ENCODE measurements at regions not wholly inside any gene's neighbourhood (a gene's known extent, or its start where the extent isn't known, plus 50 kb on each side); places are given as distances from the start of the nearest gene placed in this dataset.

GRCh38 chr2:129056959-129057317, 738.3 kb upstream of the HS6ST1 start:
- DNase-seq (no peak), ATAC-seq (peak in 1 of 2 donors; percentile 10)
- no peaks in the 10 kb centered on the region for H3K4me1 Mint-ChIP-seq (ENCODE audit: low read depth)
- H3K4me3 Mint-ChIP-seq = no peak overlapping the region
- H3K36me3 Mint-ChIP-seq (ENCODE audit: insufficient read depth) = no peaks in the 10 kb centered on the region
- no peaks in the 10 kb centered on the region for H3K9me3 Mint-ChIP-seq
- H3K27me3 Mint-ChIP-seq (ENCODE audit: low read depth) = no peaks in the 10 kb centered on the region

GRCh38 chr2:129058981-129059380, 740.3 kb upstream of the HS6ST1 start:
- no peaks in the 10 kb centered on the region for H3K36me3 Mint-ChIP-seq (ENCODE audit: insufficient read depth)

GRCh38 chr2:129059476-129059875, 740.8 kb upstream of the HS6ST1 start:
- no peak for DNase-seq
- no peaks in the 10 kb centered on the region for H3K9me3 Mint-ChIP-seq
- no peaks in the 10 kb centered on the region for H3K4me1 Mint-ChIP-seq (ENCODE audit: low read depth)
- no peaks in the 10 kb centered on the region for H3K36me3 Mint-ChIP-seq (ENCODE audit: insufficient read depth)
- no peak overlapping the region for H3K4me3 Mint-ChIP-seq
- no peaks in the 10 kb centered on the region for H3K27me3 Mint-ChIP-seq (ENCODE audit: low read depth)
- no peak for ATAC-seq

More at GRCh38 chr2:129058981-129059380, 740.3 kb upstream of the HS6ST1 start:
- H3K27me3 Mint-ChIP-seq (ENCODE audit: low read depth) = no peaks in the 10 kb centered on the region
- no peak for ATAC-seq
- H3K4me1 Mint-ChIP-seq (ENCODE audit: low read depth) = no peaks in the 10 kb centered on the region
- DNase-seq = no peak
- no peak overlapping the region for H3K4me3 Mint-ChIP-seq
- no peaks in the 10 kb centered on the region for H3K9me3 Mint-ChIP-seq

GRCh38 chr2:129061069-129061768, 742.6 kb upstream of the HS6ST1 start:
- no peaks in the 10 kb centered on the region for H3K27me3 Mint-ChIP-seq (ENCODE audit: low read depth)
- no peaks in the 10 kb centered on the region for H3K9me3 Mint-ChIP-seq
- no peaks in the 10 kb centered on the region for H3K4me1 Mint-ChIP-seq (ENCODE audit: low read depth)
- no peak for DNase-seq
- H3K4me3 Mint-ChIP-seq = no peak overlapping the region
- ATAC-seq = no peak
- H3K36me3 Mint-ChIP-seq (ENCODE audit: insufficient read depth) = no peaks in the 10 kb centered on the region

- DNase-seq (no peak), ATAC-seq (no peak)
- H3K4me3 Mint-ChIP-seq = no peak overlapping the region
- H3K27me3 Mint-ChIP-seq (ENCODE audit: low read depth) = no peaks in the 10 kb centered on the region
- H3K36me3 Mint-ChIP-seq (ENCODE audit: insufficient read depth) = no peaks in the 10 kb centered on the region
- H3K9me3 Mint-ChIP-seq = no peaks in the 10 kb centered on the region
- no peaks in the 10 kb centered on the region for H3K4me1 Mint-ChIP-seq (ENCODE audit: low read depth)
Measured at GRCh38 chr2:129061769-129062121, 743.1 kb upstream of the HS6ST1 start.

DNA sequence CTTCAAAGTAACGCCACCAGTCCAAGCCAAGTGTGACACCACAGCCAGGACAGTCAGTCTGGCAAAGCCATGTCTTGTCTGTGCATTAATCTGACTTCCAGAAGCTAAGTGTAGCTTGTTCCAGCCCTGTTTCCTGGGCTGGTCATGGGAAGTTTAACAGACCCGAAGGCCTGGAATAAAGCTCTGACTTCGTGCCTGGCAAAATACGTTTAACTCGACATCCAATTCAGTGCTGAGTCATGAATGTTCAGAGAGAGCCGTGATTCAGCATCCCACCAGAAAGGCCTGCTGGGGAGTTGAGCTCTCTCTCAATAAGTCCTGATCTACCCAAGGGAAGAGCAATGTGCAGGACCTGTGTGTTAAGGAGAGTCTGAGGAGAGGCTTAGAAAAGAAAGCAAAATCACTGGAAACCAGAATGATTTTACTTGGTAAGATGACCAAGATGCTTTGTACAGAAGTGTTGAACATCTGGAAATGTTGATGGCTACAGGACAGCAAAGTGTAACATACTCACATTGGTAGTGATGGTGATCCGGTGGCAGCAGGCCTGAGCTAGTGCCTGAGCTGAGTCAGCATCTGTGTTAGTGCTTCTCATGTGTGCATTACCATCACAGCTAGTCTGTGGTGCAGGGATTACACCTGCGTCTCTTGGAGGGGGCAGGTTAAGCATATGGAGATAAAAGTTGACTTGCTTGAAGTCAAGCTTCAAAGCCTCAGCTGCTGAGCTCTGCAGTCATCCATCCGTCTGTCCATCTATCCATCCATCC, 743.7 kb upstream of the HS6ST1 start:
- Mint-ChIP-seq H3K4me1 (ENCODE audit: low read depth) (no peaks in the 10 kb centered on the region), H3K9me3 (no peaks in the 10 kb centered on the region), H3K27me3 (ENCODE audit: low read depth) (no peaks in the 10 kb centered on the region), H3K36me3 (ENCODE audit: insufficient read depth) (no peaks in the 10 kb centered on the region), H3K4me3 (no peak overlapping the region)
- ATAC-seq (no peak), DNase-seq (no peak)

GRCh38 chr2:129067070-129067469, 748.4 kb upstream of the HS6ST1 start:
- Mint-ChIP-seq H3K4me1 (ENCODE audit: low read depth) (no peaks in the 10 kb centered on the region), H3K36me3 (ENCODE audit: insufficient read depth) (no peaks in the 10 kb centered on the region), H3K4me3 (no peak overlapping the region), H3K9me3 (peaks cover 3% of the 10 kb centered on the region), H3K27me3 (ENCODE audit: low read depth) (peaks cover 2% of the 10 kb centered on the region)
- DNase-seq (no peak), ATAC-seq (no peak)

- ATAC-seq = no peak
Measured at GRCh38 chr2:129067953-129068352, 749.3 kb upstream of the HS6ST1 start.

DNA sequence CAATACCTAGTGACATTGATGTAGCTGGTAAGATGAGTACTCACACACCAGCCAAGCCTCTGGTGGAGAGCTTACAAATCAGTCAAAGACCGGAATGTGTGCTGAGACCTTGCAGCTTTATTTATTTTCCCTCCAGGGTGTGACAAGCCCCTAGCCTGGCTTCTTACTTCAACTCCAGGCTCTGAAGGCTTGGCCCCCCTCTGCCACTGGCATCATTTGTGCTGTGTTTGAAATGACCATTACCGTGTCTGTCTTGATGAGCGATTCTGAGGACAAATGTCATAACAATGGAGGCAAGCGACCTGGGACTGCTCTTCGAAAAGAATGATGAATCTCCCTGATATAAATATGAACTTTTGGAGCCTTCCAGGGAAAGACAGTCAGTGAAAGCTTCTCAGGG, 749.9 kb upstream of the HS6ST1 start:
- H3K9me3 Mint-ChIP-seq = peaks cover 3% of the 10 kb centered on the region
- ATAC-seq = no peak
- no peak overlapping the region for H3K4me3 Mint-ChIP-seq
- H3K36me3 Mint-ChIP-seq (ENCODE audit: insufficient read depth) = no peaks in the 10 kb centered on the region
- DNase-seq = no peak
- no peaks in the 10 kb centered on the region for H3K4me1 Mint-ChIP-seq (ENCODE audit: low read depth)
- peaks cover 2% of the 10 kb centered on the region for H3K27me3 Mint-ChIP-seq (ENCODE audit: low read depth)

More at GRCh38 chr2:129067953-129068352, 749.3 kb upstream of the HS6ST1 start:
- H3K4me3 Mint-ChIP-seq = no peak overlapping the region
- no peaks in the 10 kb centered on the region for H3K4me1 Mint-ChIP-seq (ENCODE audit: low read depth)
- H3K36me3 Mint-ChIP-seq (ENCODE audit: insufficient read depth) = no peaks in the 10 kb centered on the region
- H3K27me3 Mint-ChIP-seq (ENCODE audit: low read depth) = peaks cover 2% of the 10 kb centered on the region
- DNase-seq = no peak
- peaks cover 3% of the 10 kb centered on the region for H3K9me3 Mint-ChIP-seq

DNA sequence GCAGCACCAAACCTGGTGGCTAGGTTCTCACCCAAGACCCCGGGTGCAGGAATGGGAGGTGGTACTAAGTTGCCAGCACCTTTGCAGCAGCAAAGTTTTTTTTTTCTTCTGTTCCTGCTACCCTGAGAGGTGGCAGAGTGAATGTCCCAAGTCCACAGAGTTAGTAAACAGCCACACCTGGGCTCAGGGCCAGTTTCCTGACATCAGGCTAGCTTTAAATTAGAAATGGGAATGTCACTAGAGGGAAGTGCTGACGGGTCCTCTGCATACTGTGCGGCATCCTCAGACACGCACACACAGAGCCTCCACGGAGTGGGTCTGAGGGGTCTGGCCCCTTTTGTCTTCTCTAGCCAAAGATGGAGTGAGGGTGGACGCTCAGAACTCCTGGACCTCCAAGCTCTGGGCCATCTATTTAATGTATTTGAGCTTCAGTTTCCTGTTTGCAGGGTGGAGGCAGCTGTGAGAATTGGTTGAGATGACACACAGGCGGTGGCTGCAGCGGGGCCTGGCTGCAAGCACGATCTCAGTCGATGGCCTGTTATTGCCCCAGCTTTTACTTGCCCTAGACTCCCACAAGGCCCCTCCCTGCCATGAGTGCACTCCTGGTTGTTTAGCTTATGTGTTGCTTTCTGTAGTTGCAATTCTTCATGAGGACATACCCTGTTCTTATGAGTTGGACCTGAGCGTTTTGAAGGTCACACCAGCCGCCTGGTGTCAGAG, 751.4 kb upstream of the HS6ST1 start:
- Mint-ChIP-seq H3K9me3 (peaks cover 3% of the 10 kb centered on the region), H3K4me1 (ENCODE audit: low read depth) (no peaks in the 10 kb centered on the region), H3K27me3 (ENCODE audit: low read depth) (peaks cover 2% of the 10 kb centered on the region), H3K36me3 (ENCODE audit: insufficient read depth) (no peaks in the 10 kb centered on the region), H3K4me3 (no peak overlapping the region)
- ATAC-seq = no peak
- no peak for DNase-seq

GRCh38 chr2:129070663-129071062, 752.0 kb upstream of the HS6ST1 start:
- Mint-ChIP-seq H3K36me3 (ENCODE audit: insufficient read depth) (no peaks in the 10 kb centered on the region), H3K9me3 (peaks cover 3% of the 10 kb centered on the region), H3K27me3 (ENCODE audit: low read depth) (peaks cover 2% of the 10 kb centered on the region), H3K4me3 (no peak overlapping the region), H3K4me1 (ENCODE audit: low read depth) (no peaks in the 10 kb centered on the region)
- ATAC-seq (no peak), DNase-seq (no peak)

- no peak for DNase-seq
- ATAC-seq = no peak
- Mint-ChIP-seq H3K36me3 (ENCODE audit: insufficient read depth) (no peaks in the 10 kb centered on the region), H3K9me3 (peaks cover 3% of the 10 kb centered on the region), H3K4me1 (ENCODE audit: low read depth) (no peaks in the 10 kb centered on the region), H3K27me3 (ENCODE audit: low read depth) (peaks cover 2% of the 10 kb centered on the region), H3K4me3 (no peak overlapping the region)
Measured at GRCh38 chr2:129071531-129071930, 752.9 kb upstream of the HS6ST1 start.

DNA sequence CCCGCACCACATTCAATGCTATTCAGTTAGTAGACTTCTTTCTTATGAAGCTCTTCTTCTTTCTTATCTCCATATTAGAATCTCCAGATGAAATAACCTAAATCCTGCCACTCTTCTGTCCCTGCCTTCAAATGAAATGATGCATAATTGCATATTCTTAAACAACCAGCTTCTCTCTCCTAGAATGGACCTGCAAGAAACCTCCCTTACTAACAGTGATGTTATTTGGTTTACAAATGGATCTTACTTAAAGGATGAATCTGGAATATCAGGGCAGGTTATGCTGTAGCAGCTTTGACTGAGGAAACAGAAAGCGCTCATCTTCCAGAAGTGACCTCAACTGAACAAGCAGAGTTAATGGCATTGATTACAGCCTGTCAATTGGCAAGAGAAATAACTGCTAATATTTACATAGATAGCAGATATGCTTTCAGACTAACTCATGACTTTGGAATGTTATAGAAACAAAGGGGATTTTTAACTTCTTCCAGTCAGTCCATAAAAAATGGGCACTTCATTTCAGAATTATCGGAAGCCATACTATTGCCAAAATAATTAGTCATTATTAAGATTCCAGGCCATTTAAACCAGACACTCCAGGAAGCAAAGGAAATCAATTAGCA, 755.7 kb upstream of the HS6ST1 start:
- no peaks in the 10 kb centered on the region for H3K4me1 Mint-ChIP-seq (ENCODE audit: low read depth)
- ATAC-seq = no peak

GRCh38 chr2:129078548-129078947, 759.9 kb upstream of the HS6ST1 start:
- no peak overlapping the region for H3K4me3 Mint-ChIP-seq
- no peaks in the 10 kb centered on the region for H3K4me1 Mint-ChIP-seq (ENCODE audit: low read depth)
- H3K27me3 Mint-ChIP-seq (ENCODE audit: low read depth) = peaks cover 3% of the 10 kb centered on the region
- no peaks in the 10 kb centered on the region for H3K9me3 Mint-ChIP-seq
- no peaks in the 10 kb centered on the region for H3K36me3 Mint-ChIP-seq (ENCODE audit: insufficient read depth)
- ATAC-seq (no peak), DNase-seq (no peak)

More for the DNA sequence above, 755.7 kb upstream of the HS6ST1 start:
- H3K9me3 Mint-ChIP-seq = peaks cover 3% of the 10 kb centered on the region
- H3K4me3 Mint-ChIP-seq = no peak overlapping the region
- no peaks in the 10 kb centered on the region for H3K36me3 Mint-ChIP-seq (ENCODE audit: insufficient read depth)
- no peak for DNase-seq
- peaks cover 5% of the 10 kb centered on the region for H3K27me3 Mint-ChIP-seq (ENCODE audit: low read depth)

All from activated T-cell treated with anti-CD3 and anti-CD28 coated beads, Interleukin-2, amount 50 U/mL, for 4 hours (primary cell).